ENCODE measurements at regions not wholly inside any gene's neighbourhood (a gene's known extent, or its start where the extent isn't known, plus 50 kb on each side); places are given as distances from the start of the nearest gene placed in this dataset.

- no peak for TF ChIP-seq POLR2A (IDR thresholded peaks at IDR 0.05)
- TF ChIP-seq CTCF (IDR thresholded peaks at IDR 0.05): no peak
Observed at GRCh38 chr22:48677168-48677520, 1150.5 kb downstream of the BRD1 start.

All from adrenal gland (tissue), 5 donors.